GM19099 (cell line): ENCODE measurements at regions not wholly inside any gene's neighbourhood (a gene's known extent, or its start where the extent isn't known, plus 50 kb on each side); places are given as distances from the start of the nearest gene placed in this dataset.

Source experiments
- POLR2A ChIP-seq: IDR thresholded peaks from 3 replicates; pipeline ENCODE4 v1.6.1; 2011; ENCODE audit warnings: low read depth; ENCODE audit not compliant: insufficient read length; ENCODE audit errors: extremely low read depth

- TF ChIP-seq POLR2A = no peak
These were observed 758.7 kb upstream of the ZNF608 start for GRCh38 chr5:125505115-125505514.

DNA sequence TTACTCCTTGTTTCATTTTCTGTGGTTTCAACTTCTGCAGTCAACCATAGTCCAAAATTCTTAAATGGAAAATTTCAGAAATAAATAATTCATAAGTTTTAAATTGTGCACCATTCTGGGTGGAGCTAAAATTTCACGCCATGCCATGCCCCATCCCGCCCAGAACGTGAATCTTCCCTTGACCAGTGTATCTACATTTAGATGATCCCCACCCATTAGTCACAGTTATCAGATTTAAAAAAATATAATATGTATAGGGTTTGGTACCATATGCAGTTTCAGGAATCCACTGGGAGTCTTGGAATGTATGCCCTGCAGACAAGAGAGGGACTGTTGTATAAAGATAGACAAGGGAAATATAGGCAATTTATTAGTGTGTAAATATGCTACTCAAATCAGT, 759.7 kb upstream of the ZNF608 start:
- TF ChIP-seq POLR2A = no peak

DNA sequence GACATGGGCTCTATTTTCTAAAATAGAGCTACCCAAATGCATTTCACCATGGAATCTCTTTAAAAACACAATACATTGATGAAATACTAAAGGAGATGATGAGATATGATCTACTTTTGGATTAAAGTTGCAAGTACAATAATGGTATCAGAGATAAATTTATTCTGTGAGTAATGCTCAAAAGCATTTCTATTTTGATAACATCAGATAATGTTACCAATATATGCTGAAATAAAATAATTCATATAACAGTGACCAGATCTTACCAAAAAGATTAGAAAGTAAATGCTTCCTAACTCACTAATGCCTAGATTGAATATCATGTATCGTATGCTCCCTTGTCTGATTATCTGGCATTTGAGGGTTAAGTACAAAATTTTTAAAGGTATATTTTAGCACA, 761.8 kb upstream of the ZNF608 start:
- no peak for TF ChIP-seq POLR2A

GRCh38 chr5:125510651-125511050, 764.2 kb upstream of the ZNF608 start:
- no peak for TF ChIP-seq POLR2A

- no peak for TF ChIP-seq POLR2A
These were observed 771.6 kb upstream of the ZNF608 start for GRCh38 chr5:125517973-125518550.

- TF ChIP-seq POLR2A = no peak
These were observed 774.9 kb upstream of the ZNF608 start for GRCh38 chr5:125521289-125521688.

DNA sequence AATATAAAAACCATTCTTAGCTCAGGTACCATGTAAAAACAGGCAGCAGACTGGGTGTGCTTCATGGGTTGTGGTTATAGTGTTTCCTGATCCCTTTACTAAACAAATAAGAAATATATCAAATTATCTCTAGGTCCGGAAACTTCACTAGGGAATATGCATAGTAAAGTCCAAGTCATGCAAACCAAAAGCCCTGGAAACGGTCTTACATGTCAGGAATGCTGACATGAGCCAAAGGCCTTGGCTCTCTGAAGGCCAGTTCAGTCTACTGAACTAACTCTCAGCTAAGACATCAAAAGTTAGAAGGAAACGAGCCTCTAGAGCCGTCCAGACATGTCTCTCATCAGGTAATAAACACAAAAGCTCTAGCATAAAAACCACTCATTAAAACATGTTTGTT, 778.9 kb upstream of the ZNF608 start:
- TF ChIP-seq POLR2A = no peak

- no peak for TF ChIP-seq POLR2A
These were observed 780.5 kb upstream of the ZNF608 start for GRCh38 chr5:125526966-125527365.

DNA sequence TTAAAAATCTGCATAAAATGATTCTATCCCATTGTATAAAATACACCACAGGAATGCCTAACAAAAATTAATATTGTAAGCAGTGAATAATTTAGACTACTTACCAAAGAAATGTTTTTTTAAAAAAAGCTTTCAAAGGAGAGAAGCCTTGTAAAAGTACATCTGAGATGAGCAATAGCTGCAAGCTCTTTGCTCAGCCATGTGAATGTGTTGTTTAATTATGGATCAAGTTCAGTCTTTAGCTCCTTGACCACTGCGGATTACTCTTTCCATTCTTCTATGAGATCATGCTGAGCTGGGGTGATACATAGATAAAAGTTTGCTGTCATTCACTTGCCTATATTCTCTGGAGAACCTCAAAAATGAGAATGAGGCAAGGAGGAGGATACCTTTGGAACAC, 782.4 kb upstream of the ZNF608 start:
- TF ChIP-seq POLR2A = no peak

DNA sequence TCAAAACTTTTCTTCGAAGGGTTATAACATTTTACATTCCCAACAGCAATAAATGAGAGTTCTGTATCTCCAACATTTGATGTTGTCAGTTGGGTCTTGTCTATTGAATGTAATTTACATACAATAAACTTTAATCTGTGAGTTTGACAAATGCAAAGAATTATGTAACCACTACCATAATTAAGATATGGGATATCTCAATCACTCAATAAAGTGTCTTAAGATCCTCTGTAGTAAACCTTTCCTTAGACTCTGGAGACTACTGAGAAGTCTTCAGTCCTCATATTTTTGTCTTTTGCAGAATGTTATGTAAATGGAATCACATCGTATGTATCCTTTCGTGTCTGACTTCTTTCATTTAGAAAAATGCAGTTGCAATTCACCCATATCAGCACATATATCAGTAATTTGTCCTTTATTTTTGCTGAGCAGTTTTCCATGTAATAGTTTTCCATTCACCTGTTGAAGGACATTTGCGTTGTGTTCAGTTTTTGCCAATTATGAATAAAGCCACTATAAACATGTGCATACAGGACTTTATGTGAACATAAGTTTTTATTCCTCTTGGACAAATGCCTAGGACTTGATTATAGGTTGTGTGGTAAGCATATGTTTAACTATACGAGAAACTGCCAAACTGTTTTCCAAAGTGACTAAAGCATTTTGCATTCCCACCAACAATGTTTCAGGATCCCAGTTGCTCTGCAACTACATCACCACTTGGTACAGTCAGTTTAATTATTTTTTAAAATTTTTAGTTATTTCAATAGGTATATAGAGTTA, 784.6 kb upstream of the ZNF608 start:
- no peak for TF ChIP-seq POLR2A

GRCh38 chr5:125536095-125536494, 789.7 kb upstream of the ZNF608 start:
- no peak for TF ChIP-seq POLR2A

GRCh38 chr5:125536582-125536981, 790.1 kb upstream of the ZNF608 start:
- no peak for TF ChIP-seq POLR2A

DNA sequence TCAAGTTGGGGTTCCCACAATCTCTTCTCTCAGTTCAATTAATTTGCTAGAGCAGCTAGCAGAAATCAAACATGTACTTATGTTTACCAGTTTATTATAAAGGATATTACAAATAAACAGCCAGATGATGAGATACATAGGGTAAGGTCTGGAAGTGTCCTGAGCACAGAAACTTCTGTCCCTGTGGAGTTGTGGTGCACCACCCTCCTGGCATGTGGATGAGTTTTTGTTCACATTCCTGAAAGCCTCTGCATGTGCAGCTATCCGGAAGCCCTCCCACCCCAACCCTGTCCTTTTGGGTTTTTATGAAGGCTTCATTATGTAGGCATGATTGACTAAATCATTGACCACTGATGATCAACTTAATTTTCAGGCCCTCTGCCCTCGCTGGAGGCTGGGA, 791.2 kb upstream of the ZNF608 start:
- TF ChIP-seq POLR2A = no peak

GRCh38 chr5:125538469-125538868, 792.0 kb upstream of the ZNF608 start:
- TF ChIP-seq POLR2A = no peak

DNA sequence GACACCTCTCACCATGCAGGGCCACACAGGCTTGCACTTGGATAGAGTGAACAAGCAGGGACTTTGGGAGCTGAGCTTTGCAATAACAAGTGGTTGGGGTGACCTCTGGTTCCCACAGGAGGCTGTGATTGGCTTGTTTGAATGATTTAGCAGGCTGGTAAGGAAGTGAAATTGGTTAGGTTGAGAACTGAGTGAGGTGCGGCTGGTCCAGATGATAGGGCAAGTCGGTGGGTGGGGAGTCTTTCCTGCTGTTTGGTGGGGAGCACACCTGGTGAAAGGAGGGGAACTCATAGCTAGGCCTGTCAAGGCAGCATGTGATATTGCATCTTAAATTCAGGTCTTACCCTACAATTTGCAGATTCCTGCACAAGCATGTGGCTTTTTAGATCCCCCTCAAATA, 794.6 kb upstream of the ZNF608 start:
- TF ChIP-seq POLR2A = no peak

GRCh38 chr5:125549322-125549911, 803.0 kb upstream of the ZNF608 start:
- TF ChIP-seq POLR2A = no peak

- no peak for TF ChIP-seq POLR2A
These were observed 803.8 kb upstream of the ZNF608 start for GRCh38 chr5:125550274-125550673.

- TF ChIP-seq POLR2A = no peak
These were observed 804.8 kb upstream of the ZNF608 start for GRCh38 chr5:125551246-125551645.
